Stimulated activated CD8-positive, alpha-beta memory T cell treated with anti-CD3 and anti-CD28 coated beads, Interleukin-4, amount 100 ng/mL, for 48 hours (primary cell): ENCODE measurements at regions not wholly inside any gene's neighbourhood (a gene's known extent, or its start where the extent isn't known, plus 50 kb on each side); places are given as distances from the start of the nearest gene placed in this dataset.

ENCODE experiments used
- DNase-seq: peaks from one replicate; pipeline ENCODE4 v3.0.0-alpha.2; 2020

DNA sequence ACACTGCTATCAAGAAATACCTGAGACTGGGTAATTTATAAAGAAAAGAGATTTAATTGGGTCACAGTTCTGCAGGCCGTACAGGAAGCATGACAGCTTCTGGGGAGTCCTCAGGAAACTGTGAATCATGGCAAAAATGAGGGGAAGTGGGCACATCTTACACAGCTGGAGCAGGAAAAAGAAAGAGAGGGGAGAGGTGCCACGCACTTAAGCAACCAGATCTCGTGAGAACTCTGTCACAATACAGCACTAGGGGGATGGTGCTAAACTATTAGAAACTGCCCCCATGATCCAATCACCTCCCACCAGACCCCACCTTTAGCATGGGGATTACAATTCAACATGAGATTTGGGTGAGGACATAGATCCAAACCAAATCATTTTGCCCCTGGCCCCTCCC, 105.5 kb upstream of the CPLX2 start:
- DNase-seq: no peak

DNA sequence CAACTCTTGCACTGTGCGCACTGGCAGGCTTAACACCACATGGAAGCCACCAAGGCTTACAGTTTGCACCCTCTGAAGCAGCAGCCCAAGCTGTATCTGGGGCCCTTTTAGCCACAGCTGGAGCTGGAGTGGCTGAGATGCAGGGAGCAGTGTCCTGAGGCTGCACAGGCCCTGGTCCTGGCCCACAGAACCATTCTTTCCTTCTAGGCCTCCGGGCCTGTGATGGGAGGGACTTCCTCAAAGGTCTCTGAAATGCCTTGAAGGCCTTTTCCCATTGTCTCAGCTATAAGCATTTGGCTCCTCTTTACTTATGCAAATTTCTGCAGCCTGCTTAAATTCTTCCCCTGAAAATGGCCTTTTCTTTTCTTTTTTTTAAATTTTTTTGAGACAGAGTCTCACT, 104.4 kb upstream of the CPLX2 start:
- no peak for DNase-seq

DNA sequence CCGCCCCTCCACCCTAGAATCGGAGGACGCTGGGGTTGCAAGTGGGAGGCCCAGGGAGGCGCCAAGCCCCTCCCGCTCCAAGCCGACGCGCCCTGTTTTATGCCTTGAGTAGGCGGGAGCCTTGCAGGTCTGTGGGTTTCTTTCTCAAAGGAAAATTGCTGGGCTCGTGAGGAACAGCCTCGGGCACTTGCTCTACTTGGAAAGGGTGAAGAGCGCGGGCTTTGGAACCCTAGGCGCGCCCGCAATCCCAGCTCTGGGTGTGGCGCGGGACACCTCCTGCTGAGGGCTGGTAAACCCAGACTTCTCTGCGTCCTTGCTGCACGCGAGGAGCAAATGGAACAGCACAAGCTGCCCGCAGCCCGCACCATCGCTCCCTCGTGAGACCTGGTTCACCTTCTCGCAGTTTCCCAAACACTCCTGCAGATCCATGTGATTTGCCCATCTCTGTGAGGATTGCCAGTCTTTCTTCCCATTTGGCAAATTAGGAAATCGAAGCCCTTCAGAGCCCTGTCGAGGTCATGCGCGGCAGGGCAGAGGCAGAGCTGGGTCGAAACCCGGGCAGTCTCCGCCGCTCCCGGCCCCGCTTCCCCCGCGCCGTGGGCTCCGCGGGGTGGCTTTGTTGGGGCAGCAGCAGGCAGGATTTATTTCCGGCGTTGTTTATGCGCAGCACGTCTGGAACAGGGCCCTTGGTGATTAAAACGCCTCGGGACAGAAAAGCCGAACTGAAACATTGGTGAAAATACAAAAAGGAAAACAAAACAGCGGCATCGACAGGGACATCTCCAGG, 98.4 kb upstream of the CPLX2 start:
- DNase-seq: no peak

DNA sequence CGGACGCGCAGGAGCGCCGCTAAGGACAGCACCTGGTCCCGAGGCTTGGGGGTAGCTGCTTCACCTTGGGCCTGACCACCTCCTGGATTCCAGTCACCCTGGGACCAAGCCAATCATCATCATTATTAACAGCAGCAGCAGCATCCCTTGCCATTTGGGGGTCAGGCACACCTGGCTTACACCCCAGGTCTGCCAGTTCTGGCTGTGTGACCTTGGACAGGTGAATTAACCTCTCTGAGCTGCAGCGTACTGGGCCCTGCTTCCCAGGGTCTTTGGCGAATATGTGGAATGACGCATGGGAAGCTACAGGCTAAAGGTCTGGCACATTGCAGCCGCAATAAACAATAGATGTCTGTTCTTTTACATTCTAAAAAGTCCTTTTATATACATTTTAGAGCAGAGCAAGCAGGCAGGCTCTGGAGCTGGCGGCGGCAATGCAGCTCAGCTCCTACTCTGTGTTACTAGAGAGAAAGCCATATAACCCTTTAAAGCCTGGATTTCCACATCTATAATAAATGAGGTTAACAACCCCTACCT, 97.8 kb upstream of the CPLX2 start:
- DNase-seq: no peak

DNA sequence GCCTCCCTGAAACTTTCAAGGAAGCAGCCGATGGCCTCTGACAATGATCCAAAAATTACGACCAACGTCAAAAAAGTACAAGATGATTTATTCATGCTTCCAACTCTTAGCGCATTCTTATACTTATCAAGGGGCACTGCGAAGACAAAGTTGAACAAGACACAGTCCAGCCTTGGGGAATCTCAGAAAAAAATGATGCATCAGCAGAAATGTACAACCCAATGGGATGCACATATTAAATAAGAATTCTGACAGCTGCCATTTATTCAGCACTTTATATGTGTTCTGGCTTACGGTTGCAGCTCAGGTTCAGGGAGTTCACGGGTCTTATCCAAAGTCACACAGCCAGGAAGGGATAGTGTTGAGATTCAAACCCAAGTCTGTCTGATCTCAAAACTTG, 96.0 kb upstream of the CPLX2 start:
- DNase-seq: no peak

DNA sequence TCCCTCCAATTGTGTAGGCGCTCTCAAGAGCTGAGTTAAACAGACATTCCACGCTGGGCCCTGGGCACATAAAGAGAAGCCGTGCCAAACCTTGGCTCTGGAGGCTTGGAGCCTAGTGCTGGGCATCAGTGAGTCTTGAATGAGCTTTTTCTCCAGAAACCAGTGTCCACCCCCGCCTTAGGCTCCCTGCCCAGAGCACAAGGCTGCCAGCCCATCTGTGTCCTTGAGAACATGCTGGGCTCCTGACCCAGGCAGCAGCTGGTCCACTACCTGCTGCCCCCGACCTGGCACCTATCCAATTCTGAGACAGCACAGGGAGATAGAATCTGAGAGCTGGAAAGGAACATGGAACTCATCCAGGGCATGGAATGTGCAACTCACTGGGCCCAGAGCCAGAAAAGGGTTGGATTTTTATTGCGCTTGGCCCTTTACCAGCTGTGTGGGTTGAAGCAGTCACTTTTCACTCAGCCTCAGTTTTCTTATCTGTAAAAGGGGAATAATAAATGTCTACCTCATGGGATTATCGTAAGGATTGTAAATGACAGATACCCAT, 92.4 kb upstream of the CPLX2 start:
- no peak for DNase-seq

DNA sequence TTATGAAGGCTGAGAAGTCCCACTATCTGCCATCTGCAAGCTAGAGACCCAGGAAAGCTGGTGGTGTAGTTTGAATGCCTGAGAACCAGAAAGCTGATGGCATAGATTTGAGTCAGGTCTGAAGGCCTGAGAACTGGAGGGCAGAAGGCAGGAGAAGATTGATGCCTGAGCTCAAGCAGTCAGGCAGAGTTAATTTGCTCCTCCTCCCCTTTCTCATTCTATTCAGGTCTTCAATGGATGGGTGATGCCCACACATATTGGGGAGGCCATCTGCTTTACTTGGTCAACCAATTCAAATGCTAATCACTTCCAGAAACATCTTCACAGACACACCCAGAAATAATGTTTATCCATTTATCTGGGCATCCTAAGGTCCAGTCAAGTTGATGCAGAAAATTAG, 87.6 kb upstream of the CPLX2 start:
- DNase-seq: no peak

DNA sequence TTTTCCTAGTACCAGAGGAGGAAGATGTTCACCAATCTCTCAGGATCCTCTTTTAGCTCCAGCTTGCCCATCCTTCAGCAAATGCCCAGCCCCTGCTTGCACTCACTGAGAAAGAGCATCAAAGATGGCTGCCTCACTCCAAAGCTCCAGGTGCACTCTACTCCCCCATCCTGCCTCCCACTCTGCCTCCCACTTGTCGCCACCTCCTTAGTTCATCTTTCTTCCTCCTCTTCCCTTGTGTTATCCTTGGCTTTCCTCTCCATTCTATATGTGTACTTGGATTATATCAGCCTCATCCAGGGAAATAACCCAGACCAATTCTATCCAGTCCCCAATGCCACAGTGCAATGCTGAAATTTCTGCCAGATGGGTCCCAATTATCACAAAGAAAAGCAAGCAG, 87.1 kb upstream of the CPLX2 start:
- DNase-seq: no peak

DNA sequence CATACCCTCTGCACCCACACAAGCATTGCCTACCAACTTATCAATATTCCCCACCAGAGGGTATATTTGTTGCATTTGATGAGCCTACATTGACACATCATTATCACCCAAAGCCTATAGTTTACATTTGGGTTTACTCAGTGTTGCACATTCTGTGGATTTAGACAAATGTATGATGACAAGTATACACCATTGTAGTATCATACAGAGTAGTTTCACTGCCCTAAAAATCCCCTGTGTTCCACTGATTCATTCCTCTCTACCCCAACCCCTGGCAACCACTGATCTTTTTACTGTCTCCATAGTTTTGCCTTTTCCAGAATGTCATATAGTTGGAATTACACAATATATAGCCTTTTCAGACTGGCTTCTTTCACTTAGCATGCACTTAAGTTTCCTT, 85.7 kb upstream of the CPLX2 start:
- DNase-seq: no peak

DNA sequence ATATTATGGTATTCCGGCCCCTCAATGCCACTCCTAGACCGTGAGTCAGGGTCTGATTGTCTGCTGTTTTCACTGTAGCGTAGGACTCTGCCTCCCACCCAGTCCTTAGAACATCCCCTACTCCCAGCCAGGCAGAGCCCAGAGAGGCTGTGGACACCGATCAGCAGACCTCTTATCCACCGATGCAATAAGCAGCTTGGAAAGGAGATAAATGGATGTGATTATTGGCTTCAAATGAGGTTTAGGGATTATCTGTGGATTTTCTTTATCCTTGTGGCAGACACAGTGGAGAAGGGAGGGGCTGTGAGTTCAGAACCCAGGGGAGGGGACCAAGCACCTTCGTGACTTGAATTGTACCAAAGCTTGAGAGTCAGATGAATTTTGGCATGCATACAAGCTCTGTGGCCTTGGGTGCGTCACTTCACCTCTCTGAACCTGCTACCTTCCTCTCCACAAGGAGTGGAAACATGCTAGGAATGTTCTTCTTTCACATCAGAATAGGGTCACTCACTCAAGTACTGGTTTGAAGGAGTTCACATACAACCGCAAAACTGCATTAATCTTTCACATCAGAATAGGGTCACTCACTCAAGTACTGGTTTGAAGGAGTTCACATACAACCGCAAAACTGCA, 83.1 kb upstream of the CPLX2 start:
- no peak for DNase-seq

DNA sequence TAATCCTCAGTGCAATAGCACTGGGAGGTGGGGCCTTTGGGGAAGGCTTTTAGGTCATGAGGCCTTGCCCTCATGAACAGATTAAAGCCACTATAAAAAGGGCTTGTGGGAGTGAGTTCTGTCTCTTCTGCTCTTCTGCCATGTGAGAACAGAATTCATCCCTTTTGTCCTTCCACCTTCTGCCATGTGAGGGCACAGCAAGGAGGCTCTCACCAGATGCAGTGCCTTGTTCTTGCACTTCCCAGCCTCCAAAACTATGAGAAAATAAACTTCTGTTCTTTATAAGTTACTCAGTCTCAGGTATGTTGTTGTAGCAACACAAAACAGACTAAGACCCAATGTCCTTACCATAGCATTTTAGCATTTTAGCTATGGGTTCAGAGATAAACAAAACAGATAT, 81.7 kb upstream of the CPLX2 start:
- no peak for DNase-seq

DNA sequence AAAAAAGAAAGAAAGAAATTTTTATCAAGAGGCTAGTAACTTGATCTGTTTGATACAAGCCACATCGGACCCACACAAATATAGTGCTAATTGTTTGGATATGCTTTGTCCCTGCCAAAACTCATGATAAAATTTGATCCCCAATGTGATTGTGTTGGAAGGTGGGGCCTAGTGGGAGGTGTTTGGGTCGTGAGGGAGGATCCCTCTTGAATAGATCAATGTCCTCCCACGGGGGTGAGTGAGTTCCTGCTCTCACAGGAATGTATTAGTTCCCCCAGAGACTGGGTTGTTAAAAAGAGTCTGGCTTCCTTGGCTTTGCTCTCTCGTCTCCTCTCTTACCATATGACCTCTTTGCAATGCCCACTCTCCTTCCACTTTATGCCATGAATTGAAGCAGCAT, 80.6 kb upstream of the CPLX2 start:
- no peak for DNase-seq

DNA sequence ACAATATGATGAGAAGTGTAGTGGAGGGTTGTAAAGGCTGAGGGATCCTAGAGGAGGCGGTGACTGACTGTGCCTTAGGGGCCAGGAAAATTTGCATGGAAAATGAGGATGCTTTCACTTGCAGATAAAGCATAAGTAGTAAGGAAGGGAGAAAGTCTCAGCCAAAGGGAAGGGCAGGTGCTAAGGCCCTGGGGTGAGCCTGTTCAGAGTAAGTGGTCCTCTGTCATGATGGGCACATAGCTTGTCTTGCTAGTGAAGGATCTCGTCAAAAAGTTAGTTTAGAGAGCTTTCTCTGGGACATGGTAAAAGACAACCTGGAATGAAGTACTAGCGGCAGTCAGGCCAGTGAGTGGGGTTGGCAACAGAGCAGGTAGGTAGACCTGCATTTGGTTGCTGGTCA, 75.4 kb upstream of the CPLX2 start:
- no peak for DNase-seq

DNA sequence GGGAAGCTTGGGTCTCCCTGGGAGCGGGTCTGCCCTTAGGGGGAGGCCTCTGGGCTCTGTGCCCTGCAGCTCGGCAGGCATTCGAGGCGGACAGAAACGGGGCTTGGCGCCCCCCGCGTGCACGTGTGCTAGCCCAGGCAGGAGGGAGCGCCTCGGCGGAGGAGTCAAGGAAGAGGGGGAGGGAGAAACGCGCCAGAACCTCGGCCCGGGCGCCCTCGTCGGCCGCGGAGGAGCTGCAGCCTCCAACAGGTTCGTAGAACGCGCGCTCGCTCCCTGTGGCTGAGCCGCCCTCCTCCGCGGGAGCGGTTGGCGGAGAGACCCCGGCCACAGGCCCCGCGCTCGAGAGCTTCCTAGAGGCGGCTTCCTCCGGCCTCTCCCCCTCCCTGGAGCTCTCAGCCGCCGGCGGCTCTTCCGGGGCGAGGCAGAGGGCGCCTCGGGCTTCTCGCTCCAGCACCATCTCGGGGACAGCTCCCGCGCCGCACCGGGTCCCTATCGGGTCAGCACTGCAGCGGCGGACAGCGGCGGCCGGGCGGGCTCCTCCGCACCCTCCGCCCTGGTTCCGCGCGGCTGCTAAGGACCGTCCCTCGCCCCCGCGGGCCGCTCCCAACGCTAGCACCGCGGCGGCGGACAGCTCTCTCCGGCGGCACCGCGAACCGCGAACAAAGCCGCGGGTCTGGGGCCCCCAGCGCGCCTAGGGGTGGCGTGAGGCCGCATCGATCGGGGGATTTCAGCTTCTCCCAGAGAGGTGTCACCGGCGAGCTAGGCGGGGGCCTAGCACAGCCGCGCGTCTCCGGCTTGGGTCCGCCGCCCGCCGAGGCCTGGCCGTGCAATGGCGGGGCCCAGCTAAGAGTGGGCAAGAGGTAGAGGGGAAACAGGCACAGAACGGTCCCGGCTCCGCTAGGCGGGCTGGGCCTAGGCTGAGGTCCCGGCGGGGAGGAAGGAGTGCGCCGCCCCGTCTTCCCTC, 74.6 kb upstream of the CPLX2 start:
- DNase-seq: peak; percentile 86

DNA sequence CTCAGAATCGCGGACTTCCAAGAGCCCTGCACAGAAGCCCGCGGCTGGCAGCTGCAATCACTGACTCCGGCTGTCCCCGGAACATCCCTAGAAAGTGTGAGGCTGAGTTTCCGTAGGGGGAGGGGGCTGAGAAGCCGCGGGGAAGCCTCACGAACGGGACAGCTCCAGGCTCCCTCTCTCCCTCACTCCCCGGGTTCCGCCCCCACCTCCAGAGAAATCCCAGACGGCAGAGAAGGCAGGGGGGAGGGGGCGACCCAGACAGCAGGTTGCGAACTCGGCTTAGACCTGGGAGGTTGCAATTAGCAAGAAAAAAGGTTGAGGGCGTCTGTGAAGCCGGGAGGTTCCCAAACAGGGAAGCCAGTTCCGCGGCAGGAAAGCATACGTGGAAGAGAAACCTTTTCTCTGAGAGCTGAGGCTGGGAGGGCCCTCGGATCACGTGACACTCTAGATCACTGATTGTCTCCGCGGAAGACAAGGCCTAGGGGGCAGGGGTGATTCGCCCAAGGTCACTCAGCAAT, 73.8 kb upstream of the CPLX2 start:
- no peak for DNase-seq

DNA sequence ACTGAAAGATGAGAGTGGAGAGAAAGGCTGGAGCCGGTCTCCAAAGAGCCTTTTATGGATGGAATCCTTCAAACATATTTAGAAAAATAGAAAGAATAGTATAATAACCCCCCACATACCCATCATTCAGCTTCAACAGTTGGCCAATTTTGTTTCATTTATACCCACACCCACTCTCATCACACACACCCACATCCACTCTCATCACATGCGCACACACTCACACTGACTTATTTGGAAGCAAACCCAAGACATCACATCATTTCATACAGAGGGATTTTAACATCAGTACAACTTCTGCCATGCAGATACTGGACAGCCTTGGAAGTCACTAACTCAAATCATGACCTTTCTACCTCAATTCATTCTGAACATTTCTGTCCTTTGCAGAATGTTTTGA, 72.8 kb upstream of the CPLX2 start:
- DNase-seq: no peak

DNA sequence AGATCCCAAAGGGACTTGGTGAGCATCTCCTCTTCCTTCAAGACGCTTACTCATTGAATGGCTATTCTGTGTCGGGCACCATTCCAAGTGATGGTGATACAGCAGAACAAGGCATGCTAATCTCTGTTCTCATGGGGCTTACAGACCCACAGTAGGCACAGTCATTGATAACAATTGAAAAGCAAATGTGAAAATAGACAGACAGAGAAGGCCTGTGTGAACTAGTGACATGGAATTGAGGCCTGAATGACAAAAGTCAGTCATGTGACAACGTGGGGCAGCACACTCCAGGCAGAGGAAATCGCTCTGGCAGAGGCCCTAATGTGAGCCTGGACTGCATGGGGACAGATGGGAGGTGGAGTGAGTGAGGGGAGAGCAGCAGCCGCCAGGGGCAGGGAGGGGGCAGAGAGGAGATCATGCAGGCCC, 70.7 kb upstream of the CPLX2 start:
- no peak for DNase-seq

DNA sequence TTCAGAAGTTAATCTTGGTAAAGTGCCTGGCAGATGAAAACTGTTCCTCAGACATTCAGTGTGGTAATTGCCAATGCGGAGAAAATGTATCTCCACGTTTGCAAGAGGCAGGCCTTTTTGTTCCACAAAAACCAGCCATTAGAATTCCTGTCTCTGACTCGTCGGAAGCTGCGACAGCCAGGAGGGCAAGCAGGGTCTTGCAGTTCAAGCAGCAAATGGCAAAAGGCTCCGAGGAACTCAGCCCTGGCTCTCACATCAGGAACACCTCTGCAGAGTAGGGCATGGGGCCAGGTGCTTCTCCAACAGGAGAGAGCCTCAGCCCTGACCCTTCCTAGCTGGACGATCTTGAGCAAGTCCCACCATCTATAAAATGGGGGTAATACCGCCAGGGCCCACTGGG, 69.0 kb upstream of the CPLX2 start:
- no peak for DNase-seq

DNA sequence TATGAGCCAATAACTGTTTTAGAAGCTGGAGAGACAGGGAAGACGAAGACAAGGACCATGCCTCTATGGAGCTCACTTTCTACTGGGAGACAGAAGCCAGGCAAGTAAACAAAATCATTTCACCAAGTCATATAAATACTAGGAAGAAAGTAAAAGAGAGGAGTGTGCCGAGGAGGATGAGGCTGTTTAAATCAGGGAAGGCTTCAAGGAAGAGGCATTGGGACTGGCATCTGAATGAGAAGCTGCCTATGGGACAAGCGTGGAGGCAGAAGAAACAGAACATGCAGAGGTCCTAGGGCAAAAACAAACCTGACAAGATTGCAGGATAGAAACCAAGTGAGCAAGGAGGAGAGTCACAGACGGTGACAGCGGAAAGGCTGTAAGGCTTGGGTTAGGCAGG, 68.1 kb upstream of the CPLX2 start:
- DNase-seq: no peak

DNA sequence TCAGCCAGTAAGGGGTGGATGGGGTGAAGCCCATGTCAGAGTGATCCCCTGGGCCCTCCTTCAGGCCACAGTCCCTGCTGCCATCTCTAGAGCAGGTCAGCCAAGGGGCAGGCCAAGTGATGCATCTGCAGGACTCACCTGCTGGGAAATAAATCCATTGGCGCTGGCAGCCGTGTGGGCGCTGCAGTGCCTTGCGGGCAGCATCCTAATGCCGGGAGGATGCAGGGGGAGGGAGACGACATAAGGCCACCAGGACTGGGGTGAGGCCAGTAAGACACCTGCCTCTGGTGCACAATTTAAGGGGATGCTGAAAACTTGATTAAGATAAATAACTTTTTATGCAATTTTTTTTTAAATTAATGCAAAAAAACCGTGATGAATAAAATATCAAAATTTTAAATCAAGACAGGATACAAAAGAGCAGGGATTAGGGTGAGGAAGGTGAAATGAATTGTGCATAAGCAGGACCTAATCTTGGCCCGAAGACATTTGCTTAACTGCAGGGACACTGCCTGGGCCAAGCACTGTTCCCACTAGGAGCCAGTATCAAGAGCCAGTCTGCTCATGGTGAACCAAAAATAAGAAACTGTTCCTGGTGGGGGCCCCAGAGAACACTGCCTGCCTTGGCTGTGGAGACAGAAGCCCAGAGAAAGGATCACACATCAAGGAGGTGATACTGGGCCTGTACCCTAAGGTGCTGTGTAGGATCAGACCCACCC, 67.5 kb upstream of the CPLX2 start:
- DNase-seq: no peak

DNA sequence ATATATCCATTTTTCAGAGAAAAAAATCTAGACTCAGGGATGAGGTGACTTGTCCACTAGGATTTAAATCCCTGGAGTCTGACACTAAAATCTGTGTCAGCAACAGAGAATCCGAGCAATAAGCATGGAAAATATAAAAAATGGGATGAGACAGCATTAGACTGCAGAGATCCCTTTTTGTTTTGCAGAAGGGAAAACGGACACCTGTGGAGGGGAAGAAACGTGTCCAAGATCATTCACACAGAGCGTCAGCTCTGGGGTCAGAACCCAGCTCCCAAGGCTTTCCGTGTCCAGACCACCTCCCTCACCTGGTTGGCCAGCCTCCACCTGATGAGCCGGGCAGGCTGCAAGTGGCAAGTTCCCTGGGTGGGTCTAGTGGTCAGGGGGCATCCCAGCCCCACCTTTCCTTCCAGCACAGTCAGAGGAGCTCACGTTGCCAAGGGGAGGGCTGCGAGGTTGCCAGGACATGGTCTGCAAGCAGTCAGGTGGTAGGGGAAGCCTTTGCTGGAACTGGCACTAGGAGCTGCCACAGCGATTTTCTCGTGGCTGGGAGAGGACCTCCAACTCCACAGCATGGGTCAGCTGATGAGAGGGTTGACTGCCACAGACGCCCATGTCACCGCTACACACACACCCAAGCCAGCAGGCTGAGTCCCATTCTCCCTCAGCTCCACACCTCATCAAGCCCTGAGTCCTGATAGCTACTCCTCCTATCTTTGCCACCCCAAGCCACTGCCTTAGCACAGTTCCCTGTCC, 65.9 kb upstream of the CPLX2 start:
- no peak for DNase-seq
